ENCODE measurements at regions not wholly inside any gene's neighbourhood (a gene's known extent, or its start where the extent isn't known, plus 50 kb on each side); places are given as distances from the start of the nearest gene placed in this dataset.

GRCh38 chr4:126957987-126958386 lies 674.8 kb upstream of the INTU start:
- in situ Hi-C loops (cut with MboI) (no loop called here), intact Hi-C loops (cut with micrococcal nuclease; ENCODE audit: unreplicated experiment) (no loop called here)
- ChIA-PET SMC1A (ENCODE audit: uncharacterized antibody, unreplicated experiment) (interaction anchor here (0.7 kb wide), 1 partner anchor 443 kb away, joined by 5 read pairs; no protein-coding TSS in a partner anchor), POLR2A (no interaction called here), CTCF (no interaction called here), RAD21 (ENCODE audit: unreplicated experiment) (no interaction called here)
- H3K36me3 ChIP-seq (ENCODE audit: control insufficient read depth in 2 of 2, insufficient read depth in 2 of 2, low read length in 1 of 2), result no peaks in the 10 kb centered on the region
- no peak for ATAC-seq
- H3K4me1 ChIP-seq (ENCODE audit: control insufficient read depth, insufficient read depth, low read length), result no peaks in the 10 kb centered on the region
- no peak for DNase-seq (ENCODE audit: low read depth, low spot score)
- H3K79me2 ChIP-seq (ENCODE audit: control insufficient read depth, insufficient read depth, low read length), result no peaks in the 10 kb centered on the region
- no peak overlapping the region for H3K9ac ChIP-seq (ENCODE audit: control insufficient read depth, insufficient read depth, low read length)
- H3K4me3 ChIP-seq, result no peak overlapping the region
- no peak overlapping the region for H3K27ac ChIP-seq (ENCODE audit: control insufficient read depth, insufficient read depth)
- H3K9me3 ChIP-seq (replicated peaks; ENCODE audit: control insufficient read depth, insufficient read depth, low read length), result no peaks in the 10 kb centered on the region
- no peak for TF ChIP-seq CBX5 (IDR thresholded peaks at IDR 0.05; ENCODE audit: low read depth)
- TF ChIP-seq, protein P1, sequence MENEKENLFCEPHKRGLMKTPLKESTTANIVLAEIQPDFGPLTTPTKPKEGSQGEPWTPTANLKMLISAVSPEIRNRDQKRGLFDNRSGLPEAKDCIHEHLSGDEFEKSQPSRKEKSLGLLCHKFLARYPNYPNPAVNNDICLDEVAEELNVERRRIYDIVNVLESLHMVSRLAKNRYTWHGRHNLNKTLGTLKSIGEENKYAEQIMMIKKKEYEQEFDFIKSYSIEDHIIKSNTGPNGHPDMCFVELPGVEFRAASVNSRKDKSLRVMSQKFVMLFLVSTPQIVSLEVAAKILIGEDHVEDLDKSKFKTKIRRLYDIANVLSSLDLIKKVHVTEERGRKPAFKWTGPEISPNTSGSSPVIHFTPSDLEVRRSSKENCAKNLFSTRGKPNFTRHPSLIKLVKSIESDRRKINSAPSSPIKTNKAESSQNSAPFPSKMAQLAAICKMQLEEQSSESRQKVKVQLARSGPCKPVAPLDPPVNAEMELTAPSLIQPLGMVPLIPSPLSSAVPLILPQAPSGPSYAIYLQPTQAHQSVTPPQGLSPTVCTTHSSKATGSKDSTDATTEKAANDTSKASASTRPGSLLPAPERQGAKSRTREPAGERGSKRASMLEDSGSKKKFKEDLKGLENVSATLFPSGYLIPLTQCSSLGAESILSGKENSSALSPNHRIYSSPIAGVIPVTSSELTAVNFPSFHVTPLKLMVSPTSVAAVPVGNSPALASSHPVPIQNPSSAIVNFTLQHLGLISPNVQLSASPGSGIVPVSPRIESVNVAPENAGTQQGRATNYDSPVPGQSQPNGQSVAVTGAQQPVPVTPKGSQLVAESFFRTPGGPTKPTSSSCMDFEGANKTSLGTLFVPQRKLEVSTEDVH (IDR thresholded peaks at IDR 0.05; ENCODE audit: low read depth, partially characterized antibody), result no peak
- no peak for TF ChIP-seq USF1 (IDR thresholded peaks at IDR 0.05; ENCODE audit: borderline replicate concordance, extremely low read length, insufficient read depth, low read depth, low read length)
- no peak for TF ChIP-seq MYC (IDR thresholded peaks at IDR 0.05; ENCODE audit: insufficient read depth, insufficient read length, insufficient replicate concordance, low read length, severe bottlenecking)
- no peak for TF ChIP-seq POLR2A (IDR thresholded peaks at IDR 0.05; ENCODE audit: low read depth, low read length)
- TF ChIP-seq BCL3 (IDR thresholded peaks at IDR 0.05; ENCODE audit: borderline replicate concordance, insufficient read depth, low read depth, low read length, poor library complexity, severe bottlenecking), result no peak
- H4K20me1 ChIP-seq (ENCODE audit: control insufficient read depth, insufficient read depth), result no peaks in the 10 kb centered on the region
- no TSS peak for BruUV-seq (replicated peaks)
- WGBS (ENCODE audit: insufficient coverage, insufficient replicate concordance, low lambda C conversion rate, missing lambda C conversion rate), result 0% methylated on average over 1 of the region's 1 CpG
- H2AFZ ChIP-seq (ENCODE audit: control insufficient read depth, low read depth, low read length), result no peak overlapping the region
- no peak overlapping the region for H3K4me2 ChIP-seq (ENCODE audit: control insufficient read depth, insufficient read depth)
- H3K27me3 ChIP-seq (replicated peaks in 1 of 2; ENCODE audit: control insufficient read depth in 2 of 2, insufficient read depth in 2 of 2, low read length in 1 of 2), result no peaks in the 10 kb centered on the region
- FAIRE-seq, result no peak
